22Rv1 (cell line): ENCODE measurements at regions not wholly inside any gene's neighbourhood (a gene's known extent, or its start where the extent isn't known, plus 50 kb on each side); places are given as distances from the start of the nearest gene placed in this dataset.

Experiments used
- ZFX ChIP-seq: fragments of 450-650 bp; IDR thresholded peaks from 2 replicates; pipeline ENCODE4 v1.6.1; 2017; ENCODE audit warnings: antibody characterized with exemption, borderline replicate concordance
- TF ChIP-seq, protein P1 (sequence below): fragments of 450-650 bp; IDR thresholded peaks from 2 replicates; pipeline ENCODE4 v1.5.1; 2017; ENCODE audit warnings: mild to moderate bottlenecking

DNA sequence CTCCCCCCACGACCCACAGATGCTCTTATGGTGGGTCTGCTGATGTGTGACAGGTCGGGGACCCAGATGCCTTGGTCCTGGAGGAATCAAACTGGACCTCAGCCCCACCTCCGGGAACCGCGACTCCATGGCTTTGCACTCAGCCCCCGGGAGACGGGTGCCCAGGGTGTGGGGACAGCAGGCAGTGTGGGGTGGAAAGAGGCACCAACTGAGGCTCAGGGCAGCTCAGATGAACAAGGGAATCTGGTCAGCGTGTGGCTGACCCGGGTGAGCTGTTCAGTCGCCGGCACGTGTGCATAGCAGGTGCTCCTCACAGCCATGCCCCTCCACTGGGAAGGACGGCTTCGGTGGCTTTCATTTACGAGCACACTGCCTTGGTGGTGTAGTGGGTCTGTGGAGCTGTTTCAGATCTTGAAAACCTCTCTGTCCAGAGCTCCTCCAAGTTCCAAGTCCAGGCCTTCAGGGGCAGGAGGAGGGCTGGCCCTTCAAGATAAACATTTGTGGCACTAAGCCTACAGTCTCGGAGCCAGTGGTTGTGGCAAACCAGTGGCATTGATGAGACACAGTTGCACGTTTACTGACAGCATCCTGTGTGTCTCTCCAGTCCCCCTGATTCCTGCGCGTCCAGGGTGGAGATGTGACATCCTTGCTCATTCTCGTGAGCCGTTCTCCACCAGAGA lies 471.2 kb upstream of the HS6ST1 start:
- TF ChIP-seq, protein P1, sequence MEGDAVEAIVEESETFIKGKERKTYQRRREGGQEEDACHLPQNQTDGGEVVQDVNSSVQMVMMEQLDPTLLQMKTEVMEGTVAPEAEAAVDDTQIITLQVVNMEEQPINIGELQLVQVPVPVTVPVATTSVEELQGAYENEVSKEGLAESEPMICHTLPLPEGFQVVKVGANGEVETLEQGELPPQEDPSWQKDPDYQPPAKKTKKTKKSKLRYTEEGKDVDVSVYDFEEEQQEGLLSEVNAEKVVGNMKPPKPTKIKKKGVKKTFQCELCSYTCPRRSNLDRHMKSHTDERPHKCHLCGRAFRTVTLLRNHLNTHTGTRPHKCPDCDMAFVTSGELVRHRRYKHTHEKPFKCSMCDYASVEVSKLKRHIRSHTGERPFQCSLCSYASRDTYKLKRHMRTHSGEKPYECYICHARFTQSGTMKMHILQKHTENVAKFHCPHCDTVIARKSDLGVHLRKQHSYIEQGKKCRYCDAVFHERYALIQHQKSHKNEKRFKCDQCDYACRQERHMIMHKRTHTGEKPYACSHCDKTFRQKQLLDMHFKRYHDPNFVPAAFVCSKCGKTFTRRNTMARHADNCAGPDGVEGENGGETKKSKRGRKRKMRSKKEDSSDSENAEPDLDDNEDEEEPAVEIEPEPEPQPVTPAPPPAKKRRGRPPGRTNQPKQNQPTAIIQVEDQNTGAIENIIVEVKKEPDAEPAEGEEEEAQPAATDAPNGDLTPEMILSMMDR = no peak
- no peak for TF ChIP-seq ZFX
